ENCODE measurements at regions not wholly inside any gene's neighbourhood (a gene's known extent, or its start where the extent isn't known, plus 50 kb on each side); places are given as distances from the start of the nearest gene placed in this dataset.

DNA sequence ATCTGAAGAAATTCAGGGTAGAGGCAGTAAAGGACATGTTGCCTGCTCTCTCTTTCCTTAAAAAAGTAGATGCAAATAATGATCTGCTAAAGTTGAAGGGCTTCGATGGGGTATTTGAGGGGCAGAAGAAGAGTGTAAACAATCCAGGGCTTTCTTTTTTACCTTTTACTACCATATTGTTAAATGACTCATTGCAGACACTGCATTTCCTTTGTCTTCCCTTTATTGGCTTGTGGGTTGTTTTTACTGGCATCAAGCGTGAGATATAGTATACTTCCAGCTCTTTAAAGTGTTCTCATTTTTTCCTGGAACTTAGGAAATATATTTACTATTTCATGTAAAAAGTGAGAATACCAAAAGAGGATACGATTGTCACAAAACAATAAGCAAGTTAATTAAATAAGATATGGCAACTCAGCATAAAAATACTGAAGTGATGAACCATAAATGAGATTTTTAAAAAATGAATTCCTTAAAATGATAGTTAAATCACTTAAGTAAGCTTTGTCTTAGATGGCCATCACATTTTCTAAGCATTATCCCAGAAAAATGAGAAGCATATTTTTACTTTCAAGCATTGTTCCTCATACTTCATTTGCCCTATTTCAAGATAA lies 72.3 kb upstream of the KRAS start:
- Histone ChIP-seq H3K27me3 (ENCODE audit: insufficient read depth, poor library complexity, severe bottlenecking) (peaks cover 3% of the 10 kb centered on the region), H3K27ac (replicated peaks) (no peak overlapping the region), H3K4me3 (replicated peaks; ENCODE audit: insufficient read depth, low read length) (no peak overlapping the region)
- TF ChIP-seq GABPA (IDR thresholded peaks at IDR 0.05; ENCODE audit: low read depth) (no peak), CTCF (IDR thresholded peaks at IDR 0.05; ENCODE audit: insufficient read depth, low read length) (no peak), SPI1 (IDR thresholded peaks at IDR 0.05; ENCODE audit: borderline replicate concordance, low read depth) (no peak), POLR2AphosphoS5 (IDR thresholded peaks at IDR 0.05; ENCODE audit: low read depth) (no peak), REST (IDR thresholded peaks at IDR 0.05; ENCODE audit: insufficient replicate concordance, low read depth) (no peak)
- DNase-seq (ENCODE audit: low read depth in 1 of 2, low spot score in 1 of 2) = no peak

GRCh38 chr12:25322351-25322750 lies 71.6 kb upstream of the KRAS start:
- Histone ChIP-seq H3K4me3 (replicated peaks; ENCODE audit: insufficient read depth, low read length) (no peak overlapping the region), H3K27ac (replicated peaks) (no peak overlapping the region), H3K27me3 (ENCODE audit: insufficient read depth, poor library complexity, severe bottlenecking) (peaks cover 3% of the 10 kb centered on the region)
- no peak for DNase-seq (ENCODE audit: low read depth in 1 of 2, low spot score in 1 of 2)
- TF ChIP-seq SPI1 (IDR thresholded peaks at IDR 0.05; ENCODE audit: borderline replicate concordance, low read depth) (no peak), CTCF (IDR thresholded peaks at IDR 0.05; ENCODE audit: insufficient read depth, low read length) (no peak), REST (IDR thresholded peaks at IDR 0.05; ENCODE audit: insufficient replicate concordance, low read depth) (no peak), POLR2AphosphoS5 (IDR thresholded peaks at IDR 0.05; ENCODE audit: low read depth) (no peak), GABPA (IDR thresholded peaks at IDR 0.05; ENCODE audit: low read depth) (no peak)

DNA sequence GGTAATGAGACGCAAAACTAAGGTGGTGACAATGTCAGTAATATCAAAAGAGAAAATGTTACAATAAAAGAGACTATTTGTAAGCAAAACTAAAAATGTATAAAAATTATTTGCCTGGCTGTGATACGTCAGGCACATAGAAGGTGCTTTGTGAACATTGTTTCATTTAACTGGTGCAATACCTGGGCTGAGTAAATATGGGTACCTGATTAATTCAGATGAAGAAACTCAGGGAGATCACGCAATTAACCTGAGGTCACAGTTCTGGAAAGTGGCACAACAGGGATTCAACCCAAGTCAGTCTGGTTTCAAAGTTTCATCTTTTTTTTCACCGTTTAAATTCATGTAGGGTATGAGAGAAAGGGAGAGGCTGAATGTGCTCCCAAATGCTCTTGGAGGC lies 71.0 kb upstream of the KRAS start:
- H3K27ac ChIP-seq (replicated peaks) = no peak overlapping the region
- no peak overlapping the region for H3K4me3 ChIP-seq (replicated peaks; ENCODE audit: insufficient read depth, low read length)
- peaks cover 3% of the 10 kb centered on the region for H3K27me3 ChIP-seq (ENCODE audit: insufficient read depth, poor library complexity, severe bottlenecking)
- DNase-seq (ENCODE audit: low read depth in 1 of 2, low spot score in 1 of 2) = no peak
- TF ChIP-seq SPI1 (IDR thresholded peaks at IDR 0.05; ENCODE audit: borderline replicate concordance, low read depth) (no peak), CTCF (IDR thresholded peaks at IDR 0.05; ENCODE audit: insufficient read depth, low read length) (no peak), GABPA (IDR thresholded peaks at IDR 0.05; ENCODE audit: low read depth) (no peak), POLR2AphosphoS5 (IDR thresholded peaks at IDR 0.05; ENCODE audit: low read depth) (no peak), REST (IDR thresholded peaks at IDR 0.05; ENCODE audit: insufficient replicate concordance, low read depth) (no peak)

Measured in HL-60 (cell line).